Gastrocnemius medialis (tissue), 4 donors: ENCODE measurements at regions not wholly inside any gene's neighbourhood (a gene's known extent, or its start where the extent isn't known, plus 50 kb on each side); places are given as distances from the start of the nearest gene placed in this dataset.

Source experiments
- CTCF ChIP-seq, 5 experiments: fragments of 450-650 bp in 3 of 5; fragments of 200-600 bp in 2 of 5; sonication (generic) in 2 of 5; IDR thresholded peaks in 4 of 5; conservative IDR thresholded peaks in 1 of 5; 1 replicate in 4 of 5; 2 replicates in 1 of 5; pipeline ENCODE4 v1.5.1; 2016 to 2019; ENCODE audit warnings: antibody characterized with exemption in 5 of 5, mild to moderate bottlenecking in 3 of 5, moderate library complexity in 3 of 5
- POLR2A ChIP-seq, 2 donors: fragments of 450-650 bp; IDR thresholded peaks; one replicate each; pipeline ENCODE4 v1.6.1; 2017; ENCODE audit warnings: antibody characterized with exemption in 2 of 2, mild to moderate bottlenecking in 2 of 2, moderate library complexity in 2 of 2

GRCh38 chr3:151639418-151639740 lies 94.3 kb upstream of the AADACL2 start:
- TF ChIP-seq CTCF (IDR thresholded peaks at IDR 0.05 in 4 of 5, conservative IDR thresholded peaks at IDR 0.05 in 1 of 5) (no peak), POLR2A (IDR thresholded peaks at IDR 0.05) (no peak)
